SK-N-SH (cell line): ENCODE measurements at regions not wholly inside any gene's neighbourhood (a gene's known extent, or its start where the extent isn't known, plus 50 kb on each side); places are given as distances from the start of the nearest gene placed in this dataset.

ENCODE experiments used
- CTCF ChIA-PET: fragments of 300-600, 350-600 bp; formaldehyde crosslinking; extraction: SDS; loops from one replicate; lab custom pipeline; 2021; lab: Yijun Ruan, JAX
- POLR2A ChIA-PET: fragments of 350-600 bp; sonication (Branson Sonifier 250); formaldehyde crosslinking; extraction: SDS; loops from one replicate; lab custom pipeline; 2020; ENCODE audit warnings: antibody characterized with exemption, inconsistent platforms; lab: Yijun Ruan, JAX
- DNase-seq: peaks from one replicate; pipeline ENCODE4 v3.0.0; 2012
- H2AFZ ChIP-seq: fragments of 200-600 bp; sonication (generic); 2 replicates; pipeline ENCODE4 v1.8.1; 2016; ENCODE audit warnings: antibody characterized with exemption, mild to moderate bottlenecking, low read depth
- H3F3A ChIP-seq: fragments of 200-600 bp; sonication (generic); replicated peaks from 2 replicates; pipeline ENCODE3; 2016; ENCODE audit warnings: antibody characterized with exemption, mild to moderate bottlenecking; ENCODE audit not compliant: insufficient read depth
- H3K27ac ChIP-seq, 2 experiments: fragments of 200-500 bp in 1 of 2; fragments of 200-600 bp in 1 of 2; sonication (Bioruptor generic) in 1 of 2; sonication (generic), shearing (Covaris generic) in 1 of 2; 2 replicates each; pipeline versions ENCODE4 v1.5.1 to v1.6.1; 2014 to 2016; ENCODE audit warnings: low read depth in 2 of 2, inconsistent platforms in 1 of 2, low read length in 1 of 2, mild to moderate bottlenecking in 1 of 2, mixed read lengths in 1 of 2
- H3K27me3 ChIP-seq: fragments of 200-600 bp; sonication (generic), shearing (Covaris generic); 2 replicates; pipeline ENCODE4 v1.6.1; 2016; ENCODE audit warnings: mixed run types; ENCODE audit not compliant: insufficient read depth
- H3K36me3 ChIP-seq, 2 experiments: fragments of 200-500 bp in 1 of 2; fragments of 200-600 bp in 1 of 2; sonication (Bioruptor generic) in 1 of 2; sonication (generic) in 1 of 2; replicated peaks in 1 of 2; 2 replicates each; pipeline versions ENCODE3 to v1.5.1; 2014 to 2016; ENCODE audit warnings: low read length in 1 of 2, mild to moderate bottlenecking in 1 of 2; ENCODE audit not compliant: insufficient read depth in 2 of 2, control insufficient read depth in 1 of 2
- H3K4me1 ChIP-seq, 2 experiments: fragments of 200-500 bp in 1 of 2; fragments of 200-600 bp in 1 of 2; sonication (Bioruptor generic) in 1 of 2; sonication (generic), shearing (Covaris generic) in 1 of 2; 2 replicates each; pipeline versions ENCODE4 v1.5.1 to v1.6.1; 2014 to 2016; ENCODE audit warnings: low read depth in 1 of 2, low read length in 1 of 2, mixed run types in 1 of 2; ENCODE audit not compliant: insufficient read depth in 2 of 2, control insufficient read depth in 1 of 2
- H3K4me2 ChIP-seq: fragments of 200-600 bp; sonication (generic), shearing (Covaris generic); 2 replicates; pipeline ENCODE4 v1.6.1; 2017; ENCODE audit warnings: mixed run types
- H3K4me3 ChIP-seq, 2 experiments: fragments of 200-500 bp in 1 of 2; fragments of 200-600 bp in 1 of 2; sonication (Bioruptor generic) in 1 of 2; sonication (generic), shearing (Covaris generic) in 1 of 2; 2 replicates each; pipeline versions ENCODE4 v1.5.1 to v1.8.1; 2014 to 2016; ENCODE audit warnings: low read depth in 2 of 2, inconsistent platforms in 1 of 2, low read length in 1 of 2, mild to moderate bottlenecking in 1 of 2, mixed read lengths in 1 of 2, moderate library complexity in 1 of 2
- H3K79me2 ChIP-seq: fragments of 200-600 bp; sonication (generic); 2 replicates; pipeline ENCODE4 v1.8.1; 2017; ENCODE audit warnings: mild to moderate bottlenecking; ENCODE audit not compliant: insufficient read depth
- H3K9ac ChIP-seq: fragments of 200-600 bp; sonication (generic); 2 replicates; pipeline ENCODE4 v1.6.1; 2017; ENCODE audit warnings: mixed run types
- H3K9me2 ChIP-seq: fragments of 200-600 bp; sonication (generic); 2 replicates; pipeline ENCODE4 v1.6.1; 2017; ENCODE audit warnings: mixed run types
- H3K9me3 ChIP-seq: fragments of 200-600 bp; sonication (generic); 2 replicates; pipeline ENCODE4 v1.6.1; 2017; ENCODE audit warnings: mixed run types, mild to moderate bottlenecking, moderate library complexity
- H4K20me1 ChIP-seq: fragments of 200-600 bp; sonication (generic); 2 replicates; pipeline ENCODE4 v1.6.1; 2017; ENCODE audit warnings: mild to moderate bottlenecking, mixed run types; ENCODE audit not compliant: insufficient read depth
- CTCF ChIP-seq: fragments of 200-600 bp; sonication (generic); IDR thresholded peaks from 2 replicates; pipeline ENCODE4 v1.6.1; 2017; ENCODE audit warnings: antibody characterized with exemption, mild to moderate bottlenecking, moderate library complexity
- EZH2phosphoT487 ChIP-seq: fragments of 200-600 bp; sonication (generic); IDR thresholded peaks from 2 replicates; pipeline ENCODE4 v1.6.1; 2017; ENCODE audit warnings: low read depth, mixed run types, mild to moderate bottlenecking, antibody characterized with exemption, moderate library complexity, borderline replicate concordance
- FOSL2 ChIP-seq: IDR thresholded peaks from 2 replicates; pipeline ENCODE4 v1.4.0; 2012; ENCODE audit warnings: low read depth, mild to moderate bottlenecking, moderate library complexity, borderline replicate concordance
- GATA2 ChIP-seq: sonication (generic); formaldehyde crosslinking; IDR thresholded peaks from 2 replicates; pipeline ENCODE4 v1.5.0; 2020; ENCODE audit warnings: mild to moderate bottlenecking, missing genetic modification reagents
- MAX ChIP-seq: IDR thresholded peaks from 2 replicates; pipeline ENCODE4 v1.4.0; 2012; ENCODE audit warnings: low read depth
- MEF2A ChIP-seq: IDR thresholded peaks from 2 replicates; pipeline ENCODE4 v1.4.0; 2012; ENCODE audit warnings: low read depth, borderline replicate concordance
- NRF1 ChIP-seq: IDR thresholded peaks from 2 replicates; pipeline ENCODE4 v1.6.1; 2012; ENCODE audit warnings: low read depth, mild to moderate bottlenecking, low read length
- REST ChIP-seq: IDR thresholded peaks from 2 replicates; pipeline ENCODE4 v1.6.1; 2012; ENCODE audit warnings: mild to moderate bottlenecking, low read depth, low read length, moderate library complexity
- RFX5 ChIP-seq: IDR thresholded peaks from 2 replicates; pipeline ENCODE4 v1.6.1; 2012; ENCODE audit warnings: mild to moderate bottlenecking, improper control_type of control experiment, low read length
- RXRA ChIP-seq: IDR thresholded peaks from 2 replicates; pipeline ENCODE4 v1.4.0; 2012; ENCODE audit warnings: low read depth, mild to moderate bottlenecking, borderline replicate concordance
- TAF1 ChIP-seq: IDR thresholded peaks from 2 replicates; pipeline ENCODE4 v1.6.1; 2012; ENCODE audit warnings: low read depth, mild to moderate bottlenecking, low read length, moderate library complexity, borderline replicate concordance
- USF1 ChIP-seq: IDR thresholded peaks from 2 replicates; pipeline ENCODE4 v1.4.0; 2012; ENCODE audit warnings: low read depth, borderline replicate concordance
- WGBS: methylation state at CpG from one replicate; pipeline ENCODE4 v1.1.6; 2017; ENCODE audit warnings: low lambda C conversion rate; 5-methylcytosine and 5-hydroxymethylcytosine counted together
- TF ChIP-seq, protein P1 (sequence below): IDR thresholded peaks from 2 replicates; pipeline ENCODE4 v1.4.0; 2012; ENCODE audit warnings: low read depth, borderline replicate concordance

DNA sequence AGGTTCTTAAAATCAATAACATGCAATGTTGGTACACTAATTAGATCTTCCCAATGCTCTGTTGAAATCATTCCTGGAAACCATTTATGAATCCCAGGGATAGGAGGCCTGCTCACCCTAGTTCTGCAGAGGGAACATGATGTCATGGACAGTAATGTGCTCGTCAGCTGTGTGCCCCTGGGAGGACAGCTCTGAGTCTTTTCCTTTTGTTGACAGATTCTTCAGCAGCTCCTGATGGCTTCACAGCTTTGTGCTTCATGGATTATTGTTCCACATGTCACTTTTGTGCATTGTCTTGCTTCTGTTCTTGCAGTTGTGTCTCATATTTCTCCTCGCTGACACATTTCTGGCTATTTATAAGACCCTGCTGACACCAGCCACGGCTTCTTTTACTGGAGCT, 367.5 kb downstream of the CCSER2 start:
- H2AFZ ChIP-seq = no peak overlapping the region
- H3K9ac ChIP-seq = no peak overlapping the region
- no peaks in the 10 kb centered on the region for H3K9me3 ChIP-seq
- no peak for DNase-seq
- H3K4me3 ChIP-seq = no peak overlapping the region
- no peaks in the 10 kb centered on the region for H3K27me3 ChIP-seq
- POLR2A ChIA-PET = no interaction called here
- H3K4me2 ChIP-seq = no peak overlapping the region
- 7% methylated on average over 3 of the region's 3 CpGs for WGBS
- CTCF ChIA-PET = no interaction called here
- no peak overlapping the region for H3K27ac ChIP-seq
- TF ChIP-seq REST (no peak), TAF1 (no peak), RXRA (no peak), EZH2phosphoT487 (no peak), FOSL2 (no peak), MAX (no peak), GATA2 (CRISPR knock-in tag) (no peak), RFX5 (no peak), MEF2A (no peak)
- TF ChIP-seq, protein P1, sequence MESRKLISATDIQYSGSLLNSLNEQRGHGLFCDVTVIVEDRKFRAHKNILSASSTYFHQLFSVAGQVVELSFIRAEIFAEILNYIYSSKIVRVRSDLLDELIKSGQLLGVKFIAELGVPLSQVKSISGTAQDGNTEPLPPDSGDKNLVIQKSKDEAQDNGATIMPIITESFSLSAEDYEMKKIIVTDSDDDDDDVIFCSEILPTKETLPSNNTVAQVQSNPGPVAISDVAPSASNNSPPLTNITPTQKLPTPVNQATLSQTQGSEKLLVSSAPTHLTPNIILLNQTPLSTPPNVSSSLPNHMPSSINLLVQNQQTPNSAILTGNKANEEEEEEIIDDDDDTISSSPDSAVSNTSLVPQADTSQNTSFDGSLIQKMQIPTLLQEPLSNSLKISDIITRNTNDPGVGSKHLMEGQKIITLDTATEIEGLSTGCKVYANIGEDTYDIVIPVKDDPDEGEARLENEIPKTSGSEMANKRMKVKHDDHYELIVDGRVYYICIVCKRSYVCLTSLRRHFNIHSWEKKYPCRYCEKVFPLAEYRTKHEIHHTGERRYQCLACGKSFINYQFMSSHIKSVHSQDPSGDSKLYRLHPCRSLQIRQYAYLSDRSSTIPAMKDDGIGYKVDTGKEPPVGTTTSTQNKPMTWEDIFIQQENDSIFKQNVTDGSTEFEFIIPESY = no peak
- H3K79me2 ChIP-seq = no peaks in the 10 kb centered on the region
- no peaks in the 10 kb centered on the region for H3F3A ChIP-seq
- H4K20me1 ChIP-seq = no peaks in the 10 kb centered on the region
- no peaks in the 10 kb centered on the region for H3K4me1 ChIP-seq
- no peaks in the 10 kb centered on the region for H3K9me2 ChIP-seq
- no peaks in the 10 kb centered on the region for H3K36me3 ChIP-seq

DNA sequence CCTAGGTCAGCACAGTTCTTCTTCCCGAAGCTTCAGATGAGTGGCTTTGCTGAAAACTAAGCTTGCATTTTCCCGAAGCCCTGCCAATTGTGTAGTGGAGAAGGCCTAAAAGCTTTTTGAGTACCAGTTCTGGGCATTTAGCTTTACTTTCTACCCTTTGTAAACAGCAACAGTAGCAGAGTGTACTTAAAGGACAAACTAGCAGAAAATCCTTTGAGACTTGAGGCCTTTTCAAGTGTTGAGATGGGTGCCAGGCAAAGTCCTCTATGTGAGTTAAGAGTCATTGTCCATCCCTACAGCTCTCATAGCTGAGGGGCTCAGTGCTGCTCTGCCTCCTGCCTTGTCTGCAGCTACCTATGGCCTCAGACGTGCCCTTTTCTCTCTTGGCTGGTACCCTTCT, 368.2 kb downstream of the CCSER2 start:
- Histone ChIP-seq H3K36me3 (no peaks in the 10 kb centered on the region), H3K79me2 (no peaks in the 10 kb centered on the region), H3K9me3 (no peaks in the 10 kb centered on the region), H3F3A (no peaks in the 10 kb centered on the region), H3K27ac (no peak overlapping the region), H3K27me3 (no peaks in the 10 kb centered on the region), H3K9me2 (no peaks in the 10 kb centered on the region), H3K4me3 (no peak overlapping the region), H3K4me1 (no peaks in the 10 kb centered on the region), H3K9ac (no peak overlapping the region), H2AFZ (no peak overlapping the region), H3K4me2 (no peak overlapping the region), H4K20me1 (no peaks in the 10 kb centered on the region)
- no peak for DNase-seq
- 25% methylated on average over 3 of the region's 3 CpGs for WGBS
- ChIA-PET CTCF (no interaction called here), POLR2A (no interaction called here)
- TF ChIP-seq CTCF (no peak), USF1 (no peak), MEF2A (no peak), NRF1 (no peak), REST (no peak)
